Progenitor cell of endocrine pancreas (in vitro differentiated cells): ENCODE measurements at regions not wholly inside any gene's neighbourhood (a gene's known extent, or its start where the extent isn't known, plus 50 kb on each side); places are given as distances from the start of the nearest gene placed in this dataset.

Experiments used
- DNase-seq: peaks from one replicate; pipeline ENCODE4 v3.0.0; 2021; ENCODE audit warnings: low spot score; ENCODE audit not compliant: unreplicated experiment
- H3K27ac Mint-ChIP-seq: 2 replicates; pipeline ENCODE4 v1.8.0; 2021; ENCODE audit warnings: mild to moderate bottlenecking, moderate library complexity, mixed read lengths
- H3K27me3 Mint-ChIP-seq: 2 replicates; pipeline ENCODE4 v1.8.0; 2021; ENCODE audit warnings: mixed read lengths
- H3K36me3 Mint-ChIP-seq: 2 replicates; pipeline ENCODE4 v1.8.0; 2022; ENCODE audit warnings: mixed read lengths; ENCODE audit not compliant: insufficient read depth
- H3K4me1 Mint-ChIP-seq: 2 replicates; pipeline ENCODE4 v1.8.0; 2021; ENCODE audit warnings: low read depth, mixed read lengths
- H3K4me3 Mint-ChIP-seq: 2 replicates; pipeline ENCODE4 v1.8.0; 2021; ENCODE audit warnings: low read depth, mild to moderate bottlenecking, moderate library complexity, mixed read lengths
- H3K9me3 Mint-ChIP-seq: 2 replicates; pipeline ENCODE4 v1.8.0; 2021; ENCODE audit warnings: low read depth, mixed read lengths
- CTCF ChIP-seq: fragments of 200-600 bp; sonication (generic); IDR thresholded peaks from one replicate; pipeline ENCODE4 v1.5.0; 2021; ENCODE audit warnings: antibody characterized with exemption, mild to moderate bottlenecking; ENCODE audit not compliant: unreplicated experiment

GRCh38 chr12:105850103-105850968 is 288.4 kb downstream of the NUAK1 start:
- DNase-seq, result no peak
- H3K27ac Mint-ChIP-seq, result no peak overlapping the region
- H3K27me3 Mint-ChIP-seq, result peaks cover 46% of the 10 kb centered on the region
- H3K4me1 Mint-ChIP-seq, result peaks cover 4% of the 10 kb centered on the region
- H3K9me3 Mint-ChIP-seq, result peaks cover 4% of the 10 kb centered on the region
- no peak for TF ChIP-seq CTCF
- H3K4me3 Mint-ChIP-seq, result no peak overlapping the region
- no peaks in the 10 kb centered on the region for H3K36me3 Mint-ChIP-seq

- H3K36me3 Mint-ChIP-seq, result no peaks in the 10 kb centered on the region
- peaks cover 4% of the 10 kb centered on the region for H3K9me3 Mint-ChIP-seq
- H3K4me1 Mint-ChIP-seq, result peaks cover 4% of the 10 kb centered on the region
- TF ChIP-seq CTCF, result no peak
- no peak overlapping the region for H3K27ac Mint-ChIP-seq
- no peak overlapping the region for H3K4me3 Mint-ChIP-seq
- no peak for DNase-seq
- H3K27me3 Mint-ChIP-seq, result peaks cover 51% of the 10 kb centered on the region
Measured at GRCh38 chr12:105852496-105852895, 286.3 kb downstream of the NUAK1 start.

- no peak overlapping the region for H3K27ac Mint-ChIP-seq
- H3K9me3 Mint-ChIP-seq, result peaks cover 4% of the 10 kb centered on the region
- no peaks in the 10 kb centered on the region for H3K36me3 Mint-ChIP-seq
Measured at GRCh38 chr12:105852951-105853350, 285.8 kb downstream of the NUAK1 start.

GRCh38 chr12:105854071-105854470 is 284.7 kb downstream of the NUAK1 start:
- Mint-ChIP-seq H3K4me1 (peaks cover 6% of the 10 kb centered on the region), H3K4me3 (no peak overlapping the region), H3K27me3 (peaks cover 57% of the 10 kb centered on the region), H3K9me3 (peaks cover 7% of the 10 kb centered on the region), H3K36me3 (no peaks in the 10 kb centered on the region), H3K27ac (no peak overlapping the region)
- no peak for DNase-seq
- TF ChIP-seq CTCF, result no peak

More at GRCh38 chr12:105852951-105853350, 285.8 kb downstream of the NUAK1 start:
- H3K4me3 Mint-ChIP-seq, result no peak overlapping the region
- TF ChIP-seq CTCF, result no peak
- no peak for DNase-seq
- peaks cover 4% of the 10 kb centered on the region for H3K4me1 Mint-ChIP-seq
- peaks cover 55% of the 10 kb centered on the region for H3K27me3 Mint-ChIP-seq

- peaks cover 15% of the 10 kb centered on the region for H3K4me1 Mint-ChIP-seq
- no peaks in the 10 kb centered on the region for H3K36me3 Mint-ChIP-seq
- H3K27me3 Mint-ChIP-seq, result peaks cover 55% of the 10 kb centered on the region
- H3K9me3 Mint-ChIP-seq, result peaks cover 7% of the 10 kb centered on the region
- no peak overlapping the region for H3K4me3 Mint-ChIP-seq
- no peak for TF ChIP-seq CTCF
- no peak overlapping the region for H3K27ac Mint-ChIP-seq
- DNase-seq, result no peak
Measured at GRCh38 chr12:105855361-105856047, 283.2 kb downstream of the NUAK1 start.
